ENCODE measurements at regions not wholly inside any gene's neighbourhood (a gene's known extent, or its start where the extent isn't known, plus 50 kb on each side); places are given as distances from the start of the nearest gene placed in this dataset.
A peak's percentile ranks its signal among the peaks of the same experiment; 100 is the strongest.

- Histone ChIP-seq H3K36me3 (ENCODE audit: control insufficient read depth, insufficient read depth, low read length) (no peaks in the 10 kb centered on the region), H3K9me3 (ENCODE audit: control insufficient read depth, low read depth, low read length) (no peaks in the 10 kb centered on the region), H3K4me3 (ENCODE audit: low read length) (no peak overlapping the region), H3K27me3 (ENCODE audit: control insufficient read depth, insufficient read depth, low read length) (no peaks in the 10 kb centered on the region), H3K27ac (ENCODE audit: low read length) (no peak overlapping the region), H3K4me1 (ENCODE audit: control insufficient read depth, insufficient read depth, low read length) (no peaks in the 10 kb centered on the region)
- no peak for DNase-seq
- 77% methylated on average over 3 of the region's 5 CpGs for WGBS (ENCODE audit: insufficient coverage, low lambda C conversion rate)
Observed at GRCh38 chr11:115873813-115874212, 369.6 kb upstream of the CADM1 start.

- no peak overlapping the region for H3K4me3 ChIP-seq (ENCODE audit: low read length)
- H3K36me3 ChIP-seq (ENCODE audit: control insufficient read depth, insufficient read depth, low read length): no peaks in the 10 kb centered on the region
- 65% methylated on average over 4 of the region's 5 CpGs for WGBS (ENCODE audit: insufficient coverage, low lambda C conversion rate)
- no peaks in the 10 kb centered on the region for H3K9me3 ChIP-seq (ENCODE audit: control insufficient read depth, low read depth, low read length)
- DNase-seq: no peak
- no peak overlapping the region for H3K27ac ChIP-seq (ENCODE audit: low read length)
- no peaks in the 10 kb centered on the region for H3K27me3 ChIP-seq (ENCODE audit: control insufficient read depth, insufficient read depth, low read length)
- H3K4me1 ChIP-seq (ENCODE audit: control insufficient read depth, insufficient read depth, low read length): no peaks in the 10 kb centered on the region
Observed at GRCh38 chr11:115872416-115872815, 368.2 kb upstream of the CADM1 start.

GRCh38 chr11:115871161-115871760 is 367.0 kb upstream of the CADM1 start:
- Histone ChIP-seq H3K9me3 (ENCODE audit: control insufficient read depth, low read depth, low read length) (no peaks in the 10 kb centered on the region), H3K4me1 (ENCODE audit: control insufficient read depth, insufficient read depth, low read length) (no peaks in the 10 kb centered on the region), H3K27ac (ENCODE audit: low read length) (no peak overlapping the region), H3K27me3 (ENCODE audit: control insufficient read depth, insufficient read depth, low read length) (no peaks in the 10 kb centered on the region), H3K4me3 (ENCODE audit: low read length) (no peak overlapping the region), H3K36me3 (ENCODE audit: control insufficient read depth, insufficient read depth, low read length) (no peaks in the 10 kb centered on the region)
- DNase-seq: no peak
- 97% methylated on average over 6 of the region's 9 CpGs for WGBS (ENCODE audit: insufficient coverage, low lambda C conversion rate)

- peak; percentile 26 to 38 for DNase-seq
- H3K4me3 ChIP-seq (ENCODE audit: low read length): no peak overlapping the region
- no peaks in the 10 kb centered on the region for H3K9me3 ChIP-seq (ENCODE audit: control insufficient read depth, low read depth, low read length)
- no peaks in the 10 kb centered on the region for H3K4me1 ChIP-seq (ENCODE audit: control insufficient read depth, insufficient read depth, low read length)
- H3K36me3 ChIP-seq (ENCODE audit: control insufficient read depth, insufficient read depth, low read length): no peaks in the 10 kb centered on the region
- no CpG with 5 or more reads among the region's 5 CpGs for WGBS (ENCODE audit: insufficient coverage, low lambda C conversion rate)
- no peaks in the 10 kb centered on the region for H3K27me3 ChIP-seq (ENCODE audit: control insufficient read depth, insufficient read depth, low read length)
- no peak overlapping the region for H3K27ac ChIP-seq (ENCODE audit: low read length)
Observed at GRCh38 chr11:115869780-115870431, 365.7 kb upstream of the CADM1 start.

GRCh38 chr11:115869131-115869530 is 364.9 kb upstream of the CADM1 start:
- no peak for DNase-seq
- no peak overlapping the region for H3K4me3 ChIP-seq (ENCODE audit: low read length)
- WGBS (ENCODE audit: insufficient coverage, low lambda C conversion rate): no CpG with 5 or more reads among the region's 2 CpGs
- no peaks in the 10 kb centered on the region for H3K27me3 ChIP-seq (ENCODE audit: control insufficient read depth, insufficient read depth, low read length)
- no peaks in the 10 kb centered on the region for H3K4me1 ChIP-seq (ENCODE audit: control insufficient read depth, insufficient read depth, low read length)
- H3K27ac ChIP-seq (ENCODE audit: low read length): no peak overlapping the region
- no peaks in the 10 kb centered on the region for H3K9me3 ChIP-seq (ENCODE audit: control insufficient read depth, low read depth, low read length)
- no peaks in the 10 kb centered on the region for H3K36me3 ChIP-seq (ENCODE audit: control insufficient read depth, insufficient read depth, low read length)

- Histone ChIP-seq H3K27ac (ENCODE audit: low read length) (no peak overlapping the region), H3K9me3 (ENCODE audit: control insufficient read depth, low read depth, low read length) (no peaks in the 10 kb centered on the region), H3K4me3 (ENCODE audit: low read length) (no peak overlapping the region), H3K36me3 (ENCODE audit: control insufficient read depth, insufficient read depth, low read length) (no peaks in the 10 kb centered on the region), H3K27me3 (ENCODE audit: control insufficient read depth, insufficient read depth, low read length) (no peaks in the 10 kb centered on the region), H3K4me1 (ENCODE audit: control insufficient read depth, insufficient read depth, low read length) (no peaks in the 10 kb centered on the region)
- 100% methylated on average over 1 of the region's 1 CpG for WGBS (ENCODE audit: insufficient coverage, low lambda C conversion rate)
- no peak for DNase-seq
Observed at GRCh38 chr11:115860246-115860645, 356.0 kb upstream of the CADM1 start.

GRCh38 chr11:115848611-115849010 is 344.4 kb upstream of the CADM1 start:
- Histone ChIP-seq H3K36me3 (ENCODE audit: control insufficient read depth, insufficient read depth, low read length) (no peaks in the 10 kb centered on the region), H3K27ac (ENCODE audit: low read length) (no peak overlapping the region), H3K27me3 (ENCODE audit: control insufficient read depth, insufficient read depth, low read length) (no peaks in the 10 kb centered on the region), H3K4me3 (ENCODE audit: low read length) (no peak overlapping the region), H3K4me1 (ENCODE audit: control insufficient read depth, insufficient read depth, low read length) (no peaks in the 10 kb centered on the region), H3K9me3 (ENCODE audit: control insufficient read depth, low read depth, low read length) (no peaks in the 10 kb centered on the region)
- no CpG with 5 or more reads among the region's 1 CpG for WGBS (ENCODE audit: insufficient coverage, low lambda C conversion rate)
- no peak for DNase-seq

GRCh38 chr11:115848080-115848479 is 343.9 kb upstream of the CADM1 start:
- DNase-seq: peak in 1 of 2 donors; percentile 59
- H3K4me3 ChIP-seq (ENCODE audit: low read length): no peak overlapping the region
- WGBS (ENCODE audit: insufficient coverage, low lambda C conversion rate): no CpG with 5 or more reads among the region's 1 CpG
- H3K9me3 ChIP-seq (ENCODE audit: control insufficient read depth, low read depth, low read length): no peaks in the 10 kb centered on the region
- H3K36me3 ChIP-seq (ENCODE audit: control insufficient read depth, insufficient read depth, low read length): no peaks in the 10 kb centered on the region
- H3K27me3 ChIP-seq (ENCODE audit: control insufficient read depth, insufficient read depth, low read length): no peaks in the 10 kb centered on the region
- no peaks in the 10 kb centered on the region for H3K4me1 ChIP-seq (ENCODE audit: control insufficient read depth, insufficient read depth, low read length)
- no peak overlapping the region for H3K27ac ChIP-seq (ENCODE audit: low read length)

GRCh38 chr11:115845872-115846271 is 341.7 kb upstream of the CADM1 start:
- Histone ChIP-seq H3K27ac (ENCODE audit: low read length) (no peak overlapping the region), H3K4me1 (ENCODE audit: control insufficient read depth, insufficient read depth, low read length) (no peaks in the 10 kb centered on the region), H3K27me3 (ENCODE audit: control insufficient read depth, insufficient read depth, low read length) (no peaks in the 10 kb centered on the region), H3K4me3 (ENCODE audit: low read length) (no peak overlapping the region), H3K36me3 (ENCODE audit: control insufficient read depth, insufficient read depth, low read length) (no peaks in the 10 kb centered on the region), H3K9me3 (ENCODE audit: control insufficient read depth, low read depth, low read length) (no peaks in the 10 kb centered on the region)
- no CpG with 5 or more reads among the region's 1 CpG for WGBS (ENCODE audit: insufficient coverage, low lambda C conversion rate)
- DNase-seq: no peak

GRCh38 chr11:115843685-115844084 is 339.5 kb upstream of the CADM1 start:
- Histone ChIP-seq H3K9me3 (ENCODE audit: control insufficient read depth, low read depth, low read length) (no peaks in the 10 kb centered on the region), H3K4me1 (ENCODE audit: control insufficient read depth, insufficient read depth, low read length) (no peaks in the 10 kb centered on the region), H3K27ac (ENCODE audit: low read length) (no peak overlapping the region), H3K36me3 (ENCODE audit: control insufficient read depth, insufficient read depth, low read length) (no peaks in the 10 kb centered on the region), H3K4me3 (ENCODE audit: low read length) (no peak overlapping the region), H3K27me3 (ENCODE audit: control insufficient read depth, insufficient read depth, low read length) (no peaks in the 10 kb centered on the region)
- peak in 1 of 2 donors; percentile 32 for DNase-seq
- WGBS (ENCODE audit: insufficient coverage, low lambda C conversion rate): 46% methylated on average over 3 of the region's 3 CpGs

GRCh38 chr11:115843111-115843510 is 338.9 kb upstream of the CADM1 start:
- Histone ChIP-seq H3K27me3 (ENCODE audit: control insufficient read depth, insufficient read depth, low read length) (no peaks in the 10 kb centered on the region), H3K9me3 (ENCODE audit: control insufficient read depth, low read depth, low read length) (no peaks in the 10 kb centered on the region), H3K36me3 (ENCODE audit: control insufficient read depth, insufficient read depth, low read length) (no peaks in the 10 kb centered on the region), H3K4me3 (ENCODE audit: low read length) (no peak overlapping the region), H3K4me1 (ENCODE audit: control insufficient read depth, insufficient read depth, low read length) (no peaks in the 10 kb centered on the region), H3K27ac (ENCODE audit: low read length) (no peak overlapping the region)
- peak; percentile 5 to 59 for DNase-seq
- WGBS (ENCODE audit: insufficient coverage, low lambda C conversion rate): no CpG with 5 or more reads among the region's 1 CpG

Measured in large intestine (tissue), 3 donors.